Endothelial cell of umbilical vein (primary cell): ENCODE measurements at regions not wholly inside any gene's neighbourhood (a gene's known extent, or its start where the extent isn't known, plus 50 kb on each side); places are given as distances from the start of the nearest gene placed in this dataset.

Experiments used
- BruUV-seq: library from RNA; stranded (reverse); fragments of 400-500 nt; replicated peaks from 2 replicates; lab custom pipeline; 2021; lab: Mats Ljungman, UMichigan
- CTCF ChIA-PET: fragments of 300-600, 350-600 bp; sonication (Branson Sonifier 250); formaldehyde crosslinking; loops from one replicate; lab custom pipeline; 2021; ENCODE audit warnings: antibody characterized with exemption, inconsistent platforms; lab: Charles Lee
- POLR2A ChIA-PET: fragments of 300-600, 350-600 bp; sonication (Branson Sonifier 250); formaldehyde crosslinking; loops from one replicate; lab custom pipeline; 2021; ENCODE audit warnings: antibody characterized with exemption, inconsistent platforms; lab: Charles Lee
- DNase-seq: peaks from one replicate; pipeline ENCODE4 v3.0.0-alpha.2; 2011; ENCODE audit warnings: low read depth, low spot score
- FAIRE-seq: peaks from 2 replicates; lab custom pipeline; 2011; peaks lifted over from hg19 to GRCh38; lab: Jason Lieb, UNC
- H2AFZ ChIP-seq: 2 replicates; pipeline ENCODE4 v1.6.0; 2012; ENCODE audit warnings: low read depth, low read length, control low read depth, inconsistent platforms
- H3K27ac ChIP-seq: 2 replicates; pipeline ENCODE4 v1.5.1; 2011; ENCODE audit warnings: low read depth, mild to moderate bottlenecking, control low read depth, low read length, moderate library complexity; ENCODE audit not compliant: insufficient read depth
- H3K27me3 ChIP-seq, 2 experiments: 2 replicates each; pipeline versions ENCODE4 v1.6.0 to v1.6.1; 2011; ENCODE audit warnings: low read length in 2 of 2, mixed read lengths in 1 of 2; ENCODE audit not compliant: control insufficient read depth in 2 of 2, insufficient read depth in 2 of 2
- H3K36me3 ChIP-seq, 2 experiments: 2 replicates in 1 of 2; 3 replicates in 1 of 2; pipeline ENCODE4 v1.5.1; 2011; ENCODE audit warnings: low read length in 2 of 2, mild to moderate bottlenecking in 1 of 2, moderate library complexity in 1 of 2; ENCODE audit not compliant: control insufficient read depth in 2 of 2, insufficient read depth in 2 of 2; ENCODE audit errors: extremely low read depth in 1 of 2
- H3K4me1 ChIP-seq: 3 replicates; pipeline ENCODE4 v1.5.1; 2011; ENCODE audit warnings: mild to moderate bottlenecking, low read length; ENCODE audit not compliant: control insufficient read depth, insufficient read depth; ENCODE audit errors: extremely low read depth
- H3K4me2 ChIP-seq: 2 replicates; pipeline ENCODE4 v1.6.1; 2011; ENCODE audit warnings: low read length, control low read depth, mixed read lengths; ENCODE audit not compliant: insufficient read depth
- H3K4me3 ChIP-seq, 3 experiments: fragments of 200-600 bp in 1 of 3; sonication (generic), shearing (Covaris generic) in 1 of 3; replicated peaks in 1 of 3; 2 replicates each; pipeline ENCODE4 v1.5.1; 2011 to 2016; ENCODE audit warnings: control low read depth in 3 of 3, low read length in 3 of 3, mild to moderate bottlenecking in 2 of 3, inconsistent platforms in 1 of 3, low read depth in 1 of 3, moderate library complexity in 1 of 3; ENCODE audit not compliant: insufficient read depth in 1 of 3
- H3K79me2 ChIP-seq: 2 replicates; pipeline ENCODE4 v1.6.0; 2012; ENCODE audit warnings: low read length, inconsistent platforms; ENCODE audit not compliant: control insufficient read depth, insufficient read depth
- H3K9ac ChIP-seq: replicated peaks from 2 replicates; pipeline ENCODE3; 2011; ENCODE audit warnings: low read length, control low read depth; ENCODE audit not compliant: insufficient read depth; ENCODE audit errors: extremely low read depth
- H3K9me1 ChIP-seq: replicated peaks from 3 replicates; pipeline ENCODE4 v1.6.0; 2011; ENCODE audit warnings: mild to moderate bottlenecking, low read length; ENCODE audit not compliant: control insufficient read depth, insufficient read depth; ENCODE audit errors: extremely low read depth
- H3K9me3 ChIP-seq: replicated peaks from 2 replicates; pipeline ENCODE4 v1.5.1; 2012; ENCODE audit warnings: low read length, inconsistent platforms; ENCODE audit not compliant: control insufficient read depth, insufficient read depth
- H4K20me1 ChIP-seq: replicated peaks from 2 replicates; pipeline ENCODE3; 2011; ENCODE audit warnings: mild to moderate bottlenecking, low read length; ENCODE audit not compliant: control insufficient read depth, insufficient read depth; ENCODE audit errors: extremely low read depth
- CTCF ChIP-seq, 2 donors: IDR thresholded peaks; 1 replicate in 1 of 2; 2 replicates in 1 of 2; pipeline ENCODE4 v1.5.1; 2011; ENCODE audit warnings: low read length in 2 of 2, mild to moderate bottlenecking in 2 of 2, moderate library complexity in 2 of 2, control low read depth in 1 of 2, inconsistent platforms in 1 of 2, low read depth in 1 of 2; ENCODE audit not compliant: insufficient read depth in 1 of 2; ENCODE audit errors: extremely low read depth in 1 of 2
- EZH2 ChIP-seq: IDR thresholded peaks from 2 replicates; pipeline ENCODE4 v1.6.1; 2012; ENCODE audit warnings: borderline replicate concordance, low read depth, mild to moderate bottlenecking, moderate library complexity, low read length, inconsistent platforms; ENCODE audit not compliant: severe bottlenecking
- FOS ChIP-seq: IDR thresholded peaks from 2 replicates; pipeline ENCODE4 v1.6.1; 2011; ENCODE audit warnings: mild to moderate bottlenecking, low read length, moderate library complexity, borderline replicate concordance; ENCODE audit not compliant: insufficient read depth
- GATA2 ChIP-seq: IDR thresholded peaks from 2 replicates; pipeline ENCODE4 v1.7.0; 2011; ENCODE audit warnings: low read depth, mild to moderate bottlenecking, moderate library complexity, mixed read lengths, low read length; ENCODE audit not compliant: insufficient read length, insufficient read depth
- JUN ChIP-seq: IDR thresholded peaks from 2 replicates; pipeline ENCODE4 v1.6.1; 2011; ENCODE audit warnings: borderline replicate concordance, low read depth; ENCODE audit not compliant: insufficient read length, insufficient read depth
- MAX ChIP-seq: IDR thresholded peaks from 2 replicates; pipeline ENCODE4 v1.6.1; 2011; ENCODE audit not compliant: insufficient read depth, insufficient read length
- MYC ChIP-seq: IDR thresholded peaks from one replicate; pipeline ENCODE4 v1.6.1; 2011; ENCODE audit warnings: mild to moderate bottlenecking, low read depth, low read length
- POLR2AphosphoS5 ChIP-seq: IDR thresholded peaks from 2 replicates; pipeline ENCODE4 v1.6.1; 2012; ENCODE audit warnings: low read depth, mild to moderate bottlenecking, control low read depth, low read length, moderate library complexity; ENCODE audit not compliant: insufficient read depth
- dilution Hi-C: fragments of 300-500 bp; cut with MboI; formaldehyde crosslinking; loops from one replicate; pipeline ENCODE4 v1.15.0; 2019; ENCODE audit warnings: low sequenced_read_pairs; ENCODE audit not compliant: extremely low pct_ligation_motif_present
- intact Hi-C: fragments of 100-400 bp; cut with micrococcal nuclease; formaldehyde crosslinking; loops from one replicate; pipeline ENCODE4 v1.10.0; 2022

GRCh38 chr13:58843567-58843966, 1212.0 kb downstream of the PCDH17 start:
- Histone ChIP-seq H4K20me1 (no peaks in the 10 kb centered on the region), H3K79me2 (no peaks in the 10 kb centered on the region), H3K4me3 (no peak overlapping the region), H3K27me3 (no peaks in the 10 kb centered on the region), H3K4me1 (no peaks in the 10 kb centered on the region), H3K9me3 (no peaks in the 10 kb centered on the region), H3K27ac (no peak overlapping the region), H3K9ac (no peak overlapping the region), H3K4me2 (no peak overlapping the region), H3K36me3 (no peaks in the 10 kb centered on the region), H2AFZ (no peak overlapping the region), H3K9me1 (no peaks in the 10 kb centered on the region)
- POLR2A ChIA-PET: no interaction called here
- TF ChIP-seq EZH2: no peak
- TF ChIP-seq GATA2: no peak
- no peak for TF ChIP-seq FOS
- no peak for TF ChIP-seq MAX
- no peak for TF ChIP-seq JUN
- TF ChIP-seq MYC: no peak
- BruUV-seq: no TSS peak
- dilution Hi-C loops: no loop called here
- intact Hi-C loops: loop anchor here (5.0 kb wide), 1 partner anchor 1216 kb away; no protein-coding TSS in a partner anchor
- DNase-seq (no peak), FAIRE-seq (no peak)
- CTCF ChIA-PET: interaction anchor here (1.8 kb wide), 1 partner anchor 10 kb away, joined by 5 read pairs; no protein-coding TSS in a partner anchor

- no TSS peak for BruUV-seq
- ChIA-PET CTCF (no interaction called here), POLR2A (no interaction called here)
- Histone ChIP-seq H2AFZ (no peak overlapping the region), H3K4me2 (no peak overlapping the region), H3K4me1 (no peaks in the 10 kb centered on the region), H3K9me3 (no peaks in the 10 kb centered on the region), H3K36me3 (no peaks in the 10 kb centered on the region), H3K27me3 (no peaks in the 10 kb centered on the region), H3K9me1 (no peaks in the 10 kb centered on the region), H3K9ac (no peak overlapping the region), H3K4me3 (no peak overlapping the region), H4K20me1 (no peaks in the 10 kb centered on the region), H3K79me2 (no peaks in the 10 kb centered on the region), H3K27ac (no peak overlapping the region)
- TF ChIP-seq MYC (no peak), POLR2AphosphoS5 (no peak), JUN (no peak), CTCF (IDR thresholded peaks at IDR 0.05; ENCODE audit: extremely low read depth in 1 of 2, insufficient read depth in 1 of 2, low read depth in 1 of 2, low read length in 2 of 2) (no peak), EZH2 (no peak)
- dilution Hi-C loops: no loop called here
- intact Hi-C loops: no loop called here
- FAIRE-seq (no peak), DNase-seq (no peak)
Measured at GRCh38 chr13:58850161-58850560, 1218.6 kb downstream of the PCDH17 start.
